KBM-7 (cell line): ENCODE measurements at regions not wholly inside any gene's neighbourhood (a gene's known extent, or its start where the extent isn't known, plus 50 kb on each side); places are given as distances from the start of the nearest gene placed in this dataset.

ENCODE experiments used
- DNase-seq: peaks from one replicate; pipeline ENCODE4 v3.0.0-alpha.2; 2015
- in situ Hi-C: fragments of 300-500 bp; cut with MboI; formaldehyde crosslinking; loops from 2 replicates; pipeline ENCODE4 v1.14.3; 2020; ENCODE audit warnings: low sequenced_read_pairs, low pct_unique_long_range_greater_than_20kb, mixed read lengths

GRCh38 chr14:61930101-61930857, 168.1 kb downstream of the SNAPC1 start:
- in situ Hi-C loops, result no loop called here

GRCh38 chr14:61932974-61933373, 170.8 kb downstream of the SNAPC1 start:
- no peak for DNase-seq
- in situ Hi-C loops, result no loop called here

More at GRCh38 chr14:61930101-61930857, 168.1 kb downstream of the SNAPC1 start:
- no peak for DNase-seq

GRCh38 chr14:61934385-61934784, 172.2 kb downstream of the SNAPC1 start:
- in situ Hi-C loops, result no loop called here

GRCh38 chr14:61939776-61940175, 177.6 kb downstream of the SNAPC1 start:
- DNase-seq, result no peak
- in situ Hi-C loops, result no loop called here

More at GRCh38 chr14:61934385-61934784, 172.2 kb downstream of the SNAPC1 start:
- no peak for DNase-seq

GRCh38 chr14:61940666-61941420, 178.6 kb downstream of the SNAPC1 start:
- no peak for DNase-seq
- in situ Hi-C loops, result no loop called here

GRCh38 chr14:61941421-61942150, 179.4 kb downstream of the SNAPC1 start:
- in situ Hi-C loops, result no loop called here
- no peak for DNase-seq

- in situ Hi-C loops, result no loop called here
Observed at GRCh38 chr14:61948376-61948775, 186.2 kb downstream of the SNAPC1 start.

GRCh38 chr14:61950340-61950739, 188.1 kb downstream of the SNAPC1 start:
- no peak for DNase-seq
- in situ Hi-C loops, result no loop called here

More at GRCh38 chr14:61948376-61948775, 186.2 kb downstream of the SNAPC1 start:
- DNase-seq, result no peak

- DNase-seq, result no peak
- in situ Hi-C loops, result no loop called here
Observed at GRCh38 chr14:61953602-61954001, 191.4 kb downstream of the SNAPC1 start.

- in situ Hi-C loops, result no loop called here
- no peak for DNase-seq
Observed at GRCh38 chr14:61954306-61954705, 192.1 kb downstream of the SNAPC1 start.

GRCh38 chr14:61956517-61956916, 194.3 kb downstream of the SNAPC1 start:
- in situ Hi-C loops, result no loop called here
- no peak for DNase-seq

GRCh38 chr14:61959348-61959747, 197.1 kb downstream of the SNAPC1 start:
- in situ Hi-C loops, result no loop called here
- no peak for DNase-seq

GRCh38 chr14:61961369-61961768, 199.1 kb downstream of the SNAPC1 start:
- DNase-seq, result no peak
- in situ Hi-C loops, result no loop called here

GRCh38 chr14:61963926-61964325, 201.7 kb downstream of the SNAPC1 start:
- in situ Hi-C loops, result no loop called here
- no peak for DNase-seq

GRCh38 chr14:61965030-61965745, 203.0 kb downstream of the SNAPC1 start:
- in situ Hi-C loops, result no loop called here
- DNase-seq, result no peak

- in situ Hi-C loops, result no loop called here
Observed at GRCh38 chr14:61968207-61968606, 206.0 kb downstream of the SNAPC1 start.

GRCh38 chr14:61972711-61973110, 210.5 kb downstream of the SNAPC1 start:
- in situ Hi-C loops, result no loop called here

More at GRCh38 chr14:61968207-61968606, 206.0 kb downstream of the SNAPC1 start:
- DNase-seq, result no peak

GRCh38 chr14:61973981-61974380, 211.8 kb downstream of the SNAPC1 start:
- in situ Hi-C loops, result no loop called here
- no peak for DNase-seq

More at GRCh38 chr14:61972711-61973110, 210.5 kb downstream of the SNAPC1 start:
- DNase-seq, result no peak

GRCh38 chr14:61977217-61977616, 215.0 kb downstream of the SNAPC1 start:
- in situ Hi-C loops, result no loop called here
- no peak for DNase-seq
